GM19455 (cell line): ENCODE measurements at regions not wholly inside any gene's neighbourhood (a gene's known extent, or its start where the extent isn't known, plus 50 kb on each side); places are given as distances from the start of the nearest gene placed in this dataset.
"Not testable (repeated sequence)": the region's sequence is repeated elsewhere in the genome, so short reads cannot be mapped to it uniquely, and the experiment has no call there.

Experiments used
- ATAC-seq: cut with Tn5 transposase; IDR thresholded peaks from one replicate; pipeline ENCODE4 v1.9.1; 2021; ENCODE audit not compliant: unreplicated experiment

GRCh38 chr10:78427497-78428031, 393.9 kb downstream of the RPS24 start:
- no peak for ATAC-seq

- no peak for ATAC-seq
Observed at GRCh38 chr10:78428579-78428978, 394.9 kb downstream of the RPS24 start.

GRCh38 chr10:78429984-78430383, 396.3 kb downstream of the RPS24 start:
- ATAC-seq, result no peak

- no peak for ATAC-seq
Observed at GRCh38 chr10:78432583-78432982, 398.9 kb downstream of the RPS24 start.

- ATAC-seq, result no peak
Observed at GRCh38 chr10:78433076-78433595, 399.5 kb downstream of the RPS24 start.

GRCh38 chr10:78433766-78434535, 400.3 kb downstream of the RPS24 start:
- no peak for ATAC-seq

- ATAC-seq, result no peak
Observed at GRCh38 chr10:78434886-78435285, 401.2 kb downstream of the RPS24 start.

GRCh38 chr10:78435484-78436221, 402.0 kb downstream of the RPS24 start:
- ATAC-seq, result no peak

GRCh38 chr10:78436222-78436573, 402.5 kb downstream of the RPS24 start:
- no peak for ATAC-seq

- no peak for ATAC-seq
Observed at GRCh38 chr10:78436706-78437406, 403.2 kb downstream of the RPS24 start.

GRCh38 chr10:78437407-78437768, 403.7 kb downstream of the RPS24 start:
- no peak for ATAC-seq

GRCh38 chr10:78437998-78438906, 404.6 kb downstream of the RPS24 start:
- no peak for ATAC-seq

- ATAC-seq, result no peak
Observed at GRCh38 chr10:78438907-78439809, 405.5 kb downstream of the RPS24 start.

- ATAC-seq, result no peak
Observed at GRCh38 chr10:78441010-78441409, 407.3 kb downstream of the RPS24 start.

- no peak for ATAC-seq
Observed at GRCh38 chr10:78441694-78442093, 408.0 kb downstream of the RPS24 start.

GRCh38 chr10:78442836-78443550, 409.3 kb downstream of the RPS24 start:
- ATAC-seq, result no peak

GRCh38 chr10:78443900-78444571, 410.4 kb downstream of the RPS24 start:
- no peak for ATAC-seq

- not testable (repeated sequence) for ATAC-seq
Observed at GRCh38 chr10:78444741-78445140, 411.1 kb downstream of the RPS24 start.
